Ecto neural progenitor cell (in vitro differentiated cells): ENCODE measurements at regions not wholly inside any gene's neighbourhood (a gene's known extent, or its start where the extent isn't known, plus 50 kb on each side); places are given as distances from the start of the nearest gene placed in this dataset.
"Not testable (repeated sequence)": the region's sequence is repeated elsewhere in the genome, so short reads cannot be mapped to it uniquely, and the experiment has no call there.

ENCODE experiments used
- DNase-seq: peaks from one replicate; pipeline ENCODE4 v3.0.0-alpha.2; 2018; ENCODE audit warnings: low spot score

- no peak for DNase-seq
Observed at GRCh38 chr10:63675171-63675570, 154.0 kb downstream of the REEP3 start.

GRCh38 chr10:63677001-63677400 is 155.8 kb downstream of the REEP3 start:
- DNase-seq, result no peak

- DNase-seq, result not testable (repeated sequence)
Observed at GRCh38 chr10:63680545-63680944, 159.3 kb downstream of the REEP3 start.

- no peak for DNase-seq
Observed at GRCh38 chr10:63681993-63682697, 160.9 kb downstream of the REEP3 start.

- not testable (repeated sequence) for DNase-seq
Observed at GRCh38 chr10:63682698-63683052, 161.5 kb downstream of the REEP3 start.

- no peak for DNase-seq
Observed at GRCh38 chr10:63683223-63683622, 162.0 kb downstream of the REEP3 start.

GRCh38 chr10:63683686-63684085 is 162.5 kb downstream of the REEP3 start:
- DNase-seq, result no peak

GRCh38 chr10:63684257-63684936 is 163.2 kb downstream of the REEP3 start:
- DNase-seq, result no peak

- no peak for DNase-seq
Observed at GRCh38 chr10:63689768-63690167, 168.6 kb downstream of the REEP3 start.

GRCh38 chr10:63692220-63692896 is 171.2 kb downstream of the REEP3 start:
- no peak for DNase-seq

- DNase-seq, result not testable (repeated sequence)
Observed at GRCh38 chr10:63693021-63693420, 171.8 kb downstream of the REEP3 start.

- no peak for DNase-seq
Observed at GRCh38 chr10:63696205-63696604, 175.0 kb downstream of the REEP3 start.

GRCh38 chr10:63697956-63698786 is 177.0 kb downstream of the REEP3 start:
- no peak for DNase-seq

- DNase-seq, result no peak
Observed at GRCh38 chr10:63698787-63699150, 177.6 kb downstream of the REEP3 start.

GRCh38 chr10:63699785-63700613 is 178.8 kb downstream of the REEP3 start:
- no peak for DNase-seq

- DNase-seq, result no peak
Observed at GRCh38 chr10:63700631-63701156, 179.5 kb downstream of the REEP3 start.

- DNase-seq, result no peak
Observed at GRCh38 chr10:63702092-63702491, 180.9 kb downstream of the REEP3 start.

- DNase-seq, result no peak
Observed at GRCh38 chr10:63703113-63703670, 182.0 kb downstream of the REEP3 start.

- DNase-seq, result no peak
Observed at GRCh38 chr10:63703740-63704345, 182.6 kb downstream of the REEP3 start.

- DNase-seq, result no peak
Observed at GRCh38 chr10:63707254-63707910, 186.2 kb downstream of the REEP3 start.
